Muscle layer of colon (tissue), 2 donors: ENCODE measurements at regions not wholly inside any gene's neighbourhood (a gene's known extent, or its start where the extent isn't known, plus 50 kb on each side); places are given as distances from the start of the nearest gene placed in this dataset.

ENCODE experiments used
- H3K27ac ChIP-seq: one replicate; pipeline ENCODE4 v1.7.0; 2013; ENCODE audit warnings: low read depth, mild to moderate bottlenecking, low read length, moderate library complexity
- H3K27me3 ChIP-seq, 2 donors: one replicate each; pipeline ENCODE4 v1.7.0; 2013; ENCODE audit warnings: low read length in 2 of 2, mild to moderate bottlenecking in 2 of 2; ENCODE audit not compliant: insufficient read depth in 2 of 2, control insufficient read depth in 1 of 2
- H3K36me3 ChIP-seq: one replicate; pipeline ENCODE4 v1.7.0; 2013; ENCODE audit warnings: mild to moderate bottlenecking, low read length; ENCODE audit not compliant: insufficient read depth
- H3K4me1 ChIP-seq: one replicate; pipeline ENCODE4 v1.7.0; 2013; ENCODE audit warnings: mild to moderate bottlenecking, low read length; ENCODE audit not compliant: insufficient read depth
- H3K4me3 ChIP-seq, 2 donors: one replicate each; pipeline ENCODE4 v1.7.0; 2013; ENCODE audit warnings: low read length in 2 of 2, low read depth in 1 of 2, mild to moderate bottlenecking in 1 of 2, moderate library complexity in 1 of 2
- H3K9ac ChIP-seq: one replicate; pipeline ENCODE4 v1.7.0; 2013; ENCODE audit warnings: low read length
- H3K9me3 ChIP-seq: one replicate; pipeline ENCODE4 v1.7.0; 2013; ENCODE audit warnings: mild to moderate bottlenecking, low read length
- donor health status: abdominal sarcoma.
- donor health status: Adenocarcinoma of cecum.

DNA sequence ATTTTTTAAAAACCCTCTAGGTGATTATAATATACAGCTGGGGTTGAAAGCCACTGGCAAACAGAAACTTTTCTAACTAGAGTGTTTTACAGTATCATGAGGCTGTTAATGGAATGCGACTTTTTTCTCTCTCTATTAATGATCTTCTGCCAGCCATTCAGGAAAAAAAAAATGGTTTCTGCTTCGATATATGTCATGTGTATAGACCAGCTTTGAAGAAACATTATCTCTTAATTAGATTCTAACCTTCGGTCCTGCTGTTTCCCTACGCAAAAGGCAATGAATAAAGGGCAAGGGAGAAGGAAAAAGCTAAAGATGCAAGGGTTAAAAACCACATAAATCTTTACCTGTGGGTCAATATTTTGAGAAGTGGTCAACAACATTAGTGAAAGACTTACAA lies 1662.1 kb upstream of the TENM3 start:
- no peak overlapping the region for H3K27ac ChIP-seq
- H3K4me3 ChIP-seq, result no peak overlapping the region
- H3K27me3 ChIP-seq, result no peaks in the 10 kb centered on the region
- H3K36me3 ChIP-seq, result no peaks in the 10 kb centered on the region
- H3K9ac ChIP-seq, result no peak overlapping the region
- H3K4me1 ChIP-seq, result no peaks in the 10 kb centered on the region
- H3K9me3 ChIP-seq, result no peaks in the 10 kb centered on the region

DNA sequence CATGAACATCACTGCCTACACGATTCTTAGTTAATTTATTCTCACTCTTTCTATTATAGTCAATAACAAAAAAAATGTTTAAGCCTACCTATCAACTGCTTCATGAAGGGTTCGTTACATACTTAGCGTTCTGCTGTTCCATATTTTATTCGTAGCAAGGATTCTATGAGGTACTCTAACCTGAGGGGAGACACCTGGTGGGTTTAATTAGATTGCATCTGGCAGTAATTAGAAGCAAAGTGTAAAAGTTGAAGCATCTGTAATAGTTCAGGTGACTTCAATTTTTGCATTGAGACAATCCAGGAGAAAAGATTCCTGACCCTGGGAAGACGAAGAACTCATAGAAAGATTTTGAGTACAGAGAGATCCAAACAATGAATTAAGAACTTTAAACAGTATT lies 1655.8 kb upstream of the TENM3 start:
- Histone ChIP-seq H3K4me3 (no peak overlapping the region), H3K4me1 (no peaks in the 10 kb centered on the region), H3K9ac (no peak overlapping the region), H3K9me3 (no peaks in the 10 kb centered on the region), H3K36me3 (no peaks in the 10 kb centered on the region), H3K27ac (no peak overlapping the region), H3K27me3 (no peaks in the 10 kb centered on the region)

DNA sequence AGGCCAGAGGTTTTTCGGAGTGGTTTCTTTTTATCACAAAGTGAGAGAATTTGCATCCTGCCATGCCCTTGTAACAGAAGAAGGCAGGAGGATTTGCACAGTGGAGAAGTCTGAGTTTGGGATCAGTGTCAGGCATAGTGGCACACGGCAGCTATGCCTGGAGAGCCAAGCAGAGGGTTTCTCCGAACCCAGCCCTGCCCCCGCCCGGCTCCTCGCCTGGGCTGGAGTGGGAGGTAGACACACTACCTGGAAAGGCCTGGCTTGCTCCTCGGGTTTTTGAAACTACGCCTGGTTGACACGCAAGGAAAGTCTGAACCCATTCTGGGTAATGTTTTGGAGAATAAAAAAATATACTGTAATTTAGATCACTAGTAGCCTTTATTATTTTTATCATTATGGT lies 1653.6 kb upstream of the TENM3 start:
- no peak overlapping the region for H3K4me3 ChIP-seq
- no peaks in the 10 kb centered on the region for H3K9me3 ChIP-seq
- H3K27me3 ChIP-seq, result no peaks in the 10 kb centered on the region
- H3K4me1 ChIP-seq, result no peaks in the 10 kb centered on the region
- no peak overlapping the region for H3K9ac ChIP-seq
- H3K27ac ChIP-seq, result no peak overlapping the region
- no peaks in the 10 kb centered on the region for H3K36me3 ChIP-seq

DNA sequence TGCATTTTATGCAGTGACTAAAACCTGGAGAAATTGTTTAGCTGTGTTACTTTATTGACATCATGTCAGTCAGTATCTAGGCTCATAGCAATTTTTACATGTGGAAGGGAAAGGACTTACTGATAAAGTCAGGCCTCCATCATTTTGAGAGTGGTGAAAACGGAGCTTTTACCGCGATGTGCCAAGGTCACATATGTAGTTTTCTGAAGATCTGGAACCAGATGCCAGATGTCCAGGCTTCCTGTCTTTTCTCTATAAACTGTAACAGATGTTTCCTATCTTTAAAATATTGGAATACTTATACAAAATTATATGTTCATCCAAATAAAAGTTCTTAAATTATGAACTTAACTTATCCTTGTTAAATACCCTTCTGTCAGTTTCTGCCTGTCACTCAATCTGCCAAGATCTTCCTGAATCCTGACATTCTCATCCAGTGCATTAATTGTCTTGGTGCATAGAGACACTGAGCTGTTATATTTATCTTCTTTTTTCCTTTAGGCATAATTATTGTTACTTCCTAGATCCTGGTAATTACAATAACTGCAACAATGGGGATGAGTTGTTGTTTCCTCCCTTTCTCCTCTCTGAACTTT lies 1646.2 kb upstream of the TENM3 start:
- H3K27ac ChIP-seq, result no peak overlapping the region
- H3K9me3 ChIP-seq, result no peaks in the 10 kb centered on the region
- H3K4me3 ChIP-seq, result no peak overlapping the region
- no peaks in the 10 kb centered on the region for H3K36me3 ChIP-seq
- H3K27me3 ChIP-seq, result no peaks in the 10 kb centered on the region
- H3K4me1 ChIP-seq, result no peaks in the 10 kb centered on the region
- H3K9ac ChIP-seq, result no peak overlapping the region

DNA sequence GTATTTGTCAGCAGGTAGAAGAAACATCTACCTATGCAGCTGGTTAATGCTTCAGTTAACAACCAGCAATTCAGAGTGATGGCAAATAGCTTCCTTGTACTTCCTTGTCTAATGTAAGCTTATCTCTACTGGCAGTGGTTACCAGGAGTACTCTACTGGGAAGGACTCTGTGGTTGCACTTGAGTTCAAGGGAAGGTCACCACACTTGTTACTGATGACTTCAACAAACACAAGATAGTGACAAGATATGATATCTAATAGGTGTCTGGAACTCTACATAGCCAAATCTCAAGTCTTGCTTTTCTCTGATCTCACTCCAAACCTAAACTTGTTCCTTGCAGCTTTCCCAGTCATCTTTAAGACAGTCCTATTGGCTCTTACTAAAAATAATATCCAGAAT lies 1644.9 kb upstream of the TENM3 start:
- H3K27ac ChIP-seq, result no peak overlapping the region
- H3K4me1 ChIP-seq, result no peaks in the 10 kb centered on the region
- H3K9me3 ChIP-seq, result no peaks in the 10 kb centered on the region
- H3K27me3 ChIP-seq, result no peaks in the 10 kb centered on the region
- H3K9ac ChIP-seq, result no peak overlapping the region
- no peaks in the 10 kb centered on the region for H3K36me3 ChIP-seq
- no peak overlapping the region for H3K4me3 ChIP-seq

DNA sequence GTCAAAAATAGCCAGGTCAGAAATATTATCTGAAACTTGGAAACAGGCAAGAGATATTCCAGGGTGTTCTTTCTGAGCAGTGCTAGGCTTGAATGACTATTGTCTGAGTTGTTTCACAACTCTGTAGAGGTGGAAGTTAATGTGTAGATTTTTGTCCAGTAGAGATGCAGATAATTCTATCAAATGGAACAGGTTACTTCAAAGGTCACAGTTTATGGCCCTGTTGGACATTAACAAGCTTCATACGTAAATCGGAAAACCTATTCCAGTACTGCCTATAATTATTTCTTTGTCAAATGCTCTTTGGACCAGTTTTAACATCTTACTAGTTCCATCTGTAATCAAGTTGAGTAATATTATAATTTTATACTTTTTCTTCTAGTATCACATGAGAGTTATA lies 1639.4 kb upstream of the TENM3 start:
- Histone ChIP-seq H3K27me3 (no peaks in the 10 kb centered on the region), H3K4me3 (no peak overlapping the region), H3K27ac (no peak overlapping the region), H3K4me1 (no peaks in the 10 kb centered on the region), H3K36me3 (no peaks in the 10 kb centered on the region), H3K9ac (no peak overlapping the region), H3K9me3 (no peaks in the 10 kb centered on the region)

DNA sequence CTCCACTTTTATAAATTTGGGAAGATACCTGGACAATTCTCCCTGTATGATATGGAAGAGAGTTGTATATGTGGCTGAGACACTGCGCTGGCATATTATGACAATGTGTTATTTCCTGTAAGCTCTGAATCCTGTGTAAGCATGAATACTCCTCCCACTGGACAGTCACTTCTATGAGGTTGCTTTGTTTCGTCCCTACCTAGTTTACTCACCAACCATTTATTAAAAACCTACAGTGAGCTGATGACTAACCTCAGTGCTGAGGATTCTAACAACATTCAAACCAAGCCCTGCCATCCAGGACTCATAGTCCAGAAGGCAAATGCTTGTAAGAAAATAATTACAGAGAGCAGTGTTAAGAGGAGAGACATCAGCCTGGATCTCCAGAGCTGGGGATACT lies 1632.9 kb upstream of the TENM3 start:
- Histone ChIP-seq H3K27ac (no peak overlapping the region), H3K4me3 (no peak overlapping the region), H3K9me3 (no peaks in the 10 kb centered on the region), H3K27me3 (no peaks in the 10 kb centered on the region), H3K36me3 (no peaks in the 10 kb centered on the region), H3K4me1 (no peaks in the 10 kb centered on the region), H3K9ac (no peak overlapping the region)

DNA sequence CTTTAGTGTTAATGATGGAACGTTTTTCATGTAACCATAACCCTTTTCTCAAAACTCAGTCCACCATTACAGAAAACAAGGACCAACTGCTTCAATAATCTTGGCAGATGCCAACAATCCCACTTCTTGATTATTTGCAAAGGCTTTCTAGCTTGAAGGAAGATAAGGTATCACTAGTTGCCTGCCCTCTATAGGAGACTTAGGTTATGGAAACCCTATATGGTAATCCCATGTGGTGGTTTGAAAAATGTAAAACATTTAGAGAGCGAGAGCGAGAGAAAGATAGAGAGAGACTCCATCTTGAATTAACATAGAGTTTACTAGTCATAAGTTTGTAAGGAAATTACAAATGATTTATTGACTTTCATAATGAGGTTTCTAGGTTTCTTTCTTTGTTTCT lies 1627.5 kb upstream of the TENM3 start:
- H3K4me3 ChIP-seq, result no peak overlapping the region
- H3K9me3 ChIP-seq, result no peaks in the 10 kb centered on the region
- no peaks in the 10 kb centered on the region for H3K27me3 ChIP-seq
- H3K4me1 ChIP-seq, result no peaks in the 10 kb centered on the region
- H3K36me3 ChIP-seq, result no peaks in the 10 kb centered on the region
- H3K27ac ChIP-seq, result no peak overlapping the region
- no peak overlapping the region for H3K9ac ChIP-seq

DNA sequence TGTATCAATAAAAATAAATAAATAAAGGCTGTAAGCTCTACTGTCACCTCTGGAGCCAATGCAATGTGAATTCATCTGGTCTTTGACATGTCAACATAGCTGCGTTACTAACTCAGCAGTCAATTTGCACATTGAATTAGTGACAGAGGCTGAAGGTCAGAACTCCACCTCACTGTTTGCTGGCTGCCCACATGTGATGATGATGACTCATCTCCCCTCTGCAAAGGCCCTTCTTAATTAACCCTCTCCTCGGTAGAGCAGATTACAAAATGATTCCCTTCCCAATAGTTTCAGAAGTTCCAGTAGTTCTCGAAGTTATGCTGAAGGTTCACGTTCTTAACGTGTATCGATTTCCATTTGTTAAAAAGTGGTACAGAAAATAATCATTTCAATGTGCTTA lies 1626.0 kb upstream of the TENM3 start:
- Histone ChIP-seq H3K4me1 (no peaks in the 10 kb centered on the region), H3K9ac (no peak overlapping the region), H3K9me3 (no peaks in the 10 kb centered on the region), H3K27ac (no peak overlapping the region), H3K4me3 (no peak overlapping the region), H3K36me3 (no peaks in the 10 kb centered on the region), H3K27me3 (no peaks in the 10 kb centered on the region)

DNA sequence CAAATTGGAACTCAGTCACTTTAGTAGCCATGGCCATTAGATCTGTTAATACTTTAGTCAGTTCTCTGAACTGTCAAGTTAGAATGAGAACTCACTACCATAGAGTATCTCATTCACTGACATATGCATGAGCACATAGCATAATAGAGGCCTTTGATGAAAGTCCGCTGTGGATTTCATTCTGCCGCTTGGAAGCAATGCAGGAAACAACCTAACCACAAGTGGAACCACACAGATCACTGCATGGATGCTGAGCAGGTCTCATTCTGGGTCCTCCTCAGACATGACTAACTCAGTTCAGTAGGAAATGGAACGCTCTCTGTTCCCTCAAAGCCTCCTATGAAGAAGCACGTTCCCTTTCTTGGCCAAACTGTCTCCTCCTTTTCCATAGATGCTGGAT lies 1624.8 kb upstream of the TENM3 start:
- no peak overlapping the region for H3K27ac ChIP-seq
- no peak overlapping the region for H3K9ac ChIP-seq
- no peaks in the 10 kb centered on the region for H3K27me3 ChIP-seq
- no peaks in the 10 kb centered on the region for H3K36me3 ChIP-seq
- H3K4me3 ChIP-seq, result no peak overlapping the region
- no peaks in the 10 kb centered on the region for H3K9me3 ChIP-seq
- H3K4me1 ChIP-seq, result no peaks in the 10 kb centered on the region

DNA sequence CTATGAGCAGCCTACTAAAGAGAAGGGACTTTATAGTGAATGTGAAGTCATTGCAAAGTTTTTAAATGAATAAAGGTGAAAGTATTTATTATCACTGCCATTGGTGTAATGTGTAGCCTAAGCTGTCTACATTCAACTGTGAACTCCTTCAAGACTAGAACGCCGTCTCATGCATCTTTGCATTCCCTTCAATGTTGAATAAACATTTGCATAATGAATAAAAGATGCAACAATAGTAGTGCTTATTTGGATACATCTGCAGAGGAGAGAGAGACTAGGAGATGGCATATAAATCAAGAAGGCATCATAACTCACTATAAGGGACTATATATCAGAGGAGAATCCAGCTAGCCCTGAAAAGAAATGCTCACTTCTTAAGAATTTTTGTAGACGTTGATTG lies 1623.8 kb upstream of the TENM3 start:
- Histone ChIP-seq H3K27ac (no peak overlapping the region), H3K4me3 (no peak overlapping the region), H3K4me1 (no peaks in the 10 kb centered on the region), H3K9me3 (no peaks in the 10 kb centered on the region), H3K9ac (no peak overlapping the region), H3K36me3 (no peaks in the 10 kb centered on the region), H3K27me3 (no peaks in the 10 kb centered on the region)

DNA sequence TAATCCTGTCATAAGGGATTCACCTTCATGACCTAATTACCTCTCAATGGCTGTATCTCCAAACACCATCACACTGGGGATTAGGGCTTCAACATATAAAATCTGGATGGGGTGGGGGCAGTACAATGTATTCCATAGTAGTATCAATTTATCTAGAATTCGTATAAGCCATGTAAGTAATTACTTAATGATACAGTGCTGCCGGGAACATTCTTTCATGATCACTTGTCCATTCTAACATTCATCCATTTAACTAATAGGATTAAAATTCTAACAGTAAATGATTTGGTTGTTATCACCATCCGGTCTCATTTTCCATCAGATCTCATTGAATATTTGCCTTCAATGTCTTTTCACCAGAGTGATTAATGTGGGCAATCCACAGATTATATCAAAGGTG lies 1620.9 kb upstream of the TENM3 start:
- Histone ChIP-seq H3K36me3 (no peaks in the 10 kb centered on the region), H3K27me3 (no peaks in the 10 kb centered on the region), H3K9ac (no peak overlapping the region), H3K9me3 (no peaks in the 10 kb centered on the region), H3K4me1 (no peaks in the 10 kb centered on the region), H3K27ac (no peak overlapping the region), H3K4me3 (no peak overlapping the region)
